AG10803 (cell line): ENCODE measurements at regions not wholly inside any gene's neighbourhood (a gene's known extent, or its start where the extent isn't known, plus 50 kb on each side); places are given as distances from the start of the nearest gene placed in this dataset.
"Not testable (repeated sequence)": the region's sequence is repeated elsewhere in the genome, so short reads cannot be mapped to it uniquely, and the experiment has no call there.

Experiments
- DNase-seq: peaks from one replicate; pipeline ENCODE4 v3.0.0; 2010; ENCODE audit warnings: low read depth
- H3K4me3 ChIP-seq: 2 replicates; pipeline ENCODE4 v1.5.1; 2011; ENCODE audit warnings: mild to moderate bottlenecking, low read length, control low read depth
- TF ChIP-seq, protein P1 (sequence below): conservative IDR thresholded peaks from 2 replicates; pipeline ENCODE4 v1.5.1; 2011; ENCODE audit warnings: mild to moderate bottlenecking, low read length, control low read depth, inconsistent platforms

DNA sequence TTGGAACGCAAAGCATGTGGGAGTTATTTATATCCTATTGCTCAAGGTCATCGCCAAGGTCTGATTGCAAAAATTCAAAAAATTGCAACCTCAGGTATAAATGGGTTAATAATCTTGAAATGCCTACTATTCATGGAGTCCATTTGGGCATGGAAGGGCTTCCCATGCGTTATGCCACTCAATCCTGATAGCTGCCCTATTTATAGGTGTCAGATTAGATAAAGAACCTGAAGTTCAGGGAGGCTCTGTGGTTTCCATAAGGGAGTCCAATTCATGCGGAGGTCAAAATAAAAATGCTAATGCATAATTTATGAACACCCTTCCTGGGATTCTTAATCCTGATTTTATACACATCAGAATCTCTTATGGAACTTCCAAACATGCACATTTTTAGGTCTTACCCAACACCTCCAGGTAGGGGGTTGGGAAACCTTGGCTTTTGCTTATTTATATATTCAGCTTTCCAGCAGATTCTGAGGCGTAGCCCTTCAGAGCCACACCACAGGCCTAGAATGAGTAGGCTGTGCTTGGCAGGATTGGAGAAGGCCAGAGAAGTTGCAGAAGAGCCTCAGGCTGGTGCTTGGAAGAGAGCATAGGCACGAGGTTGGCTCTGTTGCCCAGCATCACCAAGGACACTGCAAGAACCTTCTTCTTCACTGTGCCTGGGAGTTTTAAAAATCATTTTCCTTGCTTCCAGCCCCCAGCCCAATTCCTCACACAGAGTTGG lies 324.4 kb upstream of the CFAP20DC start:
- TF ChIP-seq, protein P1, sequence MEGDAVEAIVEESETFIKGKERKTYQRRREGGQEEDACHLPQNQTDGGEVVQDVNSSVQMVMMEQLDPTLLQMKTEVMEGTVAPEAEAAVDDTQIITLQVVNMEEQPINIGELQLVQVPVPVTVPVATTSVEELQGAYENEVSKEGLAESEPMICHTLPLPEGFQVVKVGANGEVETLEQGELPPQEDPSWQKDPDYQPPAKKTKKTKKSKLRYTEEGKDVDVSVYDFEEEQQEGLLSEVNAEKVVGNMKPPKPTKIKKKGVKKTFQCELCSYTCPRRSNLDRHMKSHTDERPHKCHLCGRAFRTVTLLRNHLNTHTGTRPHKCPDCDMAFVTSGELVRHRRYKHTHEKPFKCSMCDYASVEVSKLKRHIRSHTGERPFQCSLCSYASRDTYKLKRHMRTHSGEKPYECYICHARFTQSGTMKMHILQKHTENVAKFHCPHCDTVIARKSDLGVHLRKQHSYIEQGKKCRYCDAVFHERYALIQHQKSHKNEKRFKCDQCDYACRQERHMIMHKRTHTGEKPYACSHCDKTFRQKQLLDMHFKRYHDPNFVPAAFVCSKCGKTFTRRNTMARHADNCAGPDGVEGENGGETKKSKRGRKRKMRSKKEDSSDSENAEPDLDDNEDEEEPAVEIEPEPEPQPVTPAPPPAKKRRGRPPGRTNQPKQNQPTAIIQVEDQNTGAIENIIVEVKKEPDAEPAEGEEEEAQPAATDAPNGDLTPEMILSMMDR: no peak
- no peak for DNase-seq
- H3K4me3 ChIP-seq: no peak overlapping the region

DNA sequence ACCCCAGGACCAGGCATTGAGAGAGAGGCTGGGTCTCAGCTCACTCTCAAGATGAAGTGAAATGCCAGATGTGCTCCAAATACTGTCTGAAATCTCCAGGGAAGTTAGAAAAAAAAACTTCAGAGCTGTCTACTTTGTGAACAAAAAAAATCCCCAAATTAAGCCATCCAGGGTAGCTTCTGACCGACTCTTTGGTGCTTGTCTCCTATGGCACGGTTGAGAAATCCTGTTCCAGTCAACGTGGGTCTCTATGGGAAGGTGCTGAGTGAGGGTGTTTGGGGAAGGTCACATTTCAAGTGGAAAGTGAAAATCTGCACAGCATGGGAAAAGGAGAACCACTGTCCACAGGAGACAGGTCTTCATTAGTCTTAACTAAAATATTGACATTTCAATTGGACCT lies 322.5 kb upstream of the CFAP20DC start:
- TF ChIP-seq, protein P1: no peak
- no peak for DNase-seq
- no peak overlapping the region for H3K4me3 ChIP-seq

DNA sequence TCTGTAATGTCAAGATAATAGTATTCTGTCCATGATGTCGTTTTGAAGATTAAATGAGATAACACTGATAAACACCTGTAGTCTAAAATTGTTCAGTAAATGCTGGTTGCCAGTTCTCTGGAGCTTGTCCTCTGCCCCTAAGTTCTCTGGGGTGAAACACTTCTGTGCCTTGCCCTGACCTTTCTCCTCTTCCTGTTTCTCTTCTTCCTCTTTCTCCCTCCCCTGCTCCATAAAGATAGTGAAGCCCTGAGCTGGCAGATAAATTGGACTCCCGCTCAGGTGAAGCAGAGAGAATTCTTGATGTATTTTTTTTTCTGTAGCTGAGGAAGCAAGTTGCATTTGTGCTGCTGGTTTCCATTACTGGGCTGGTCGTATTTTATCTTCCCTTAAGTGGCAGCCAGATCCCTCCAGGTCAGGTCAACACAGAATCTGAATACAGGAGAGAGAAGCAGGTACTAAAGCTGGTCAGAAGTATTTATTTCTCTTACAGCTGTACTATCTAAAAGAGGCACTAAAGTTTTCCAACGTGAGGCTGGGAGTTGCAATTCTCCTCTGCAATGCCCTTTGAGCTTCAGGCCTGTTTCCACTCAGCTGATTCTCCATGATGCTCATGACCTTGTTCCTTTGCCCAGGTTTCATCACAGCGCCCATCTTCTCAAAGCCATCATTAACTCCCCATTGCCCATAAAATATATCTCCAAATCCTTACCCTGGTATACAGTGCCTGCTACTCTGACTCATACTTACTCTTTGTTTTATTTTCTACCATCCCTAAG lies 319.3 kb upstream of the CFAP20DC start:
- no peak for DNase-seq
- H3K4me3 ChIP-seq: no peak overlapping the region
- TF ChIP-seq, protein P1: no peak

DNA sequence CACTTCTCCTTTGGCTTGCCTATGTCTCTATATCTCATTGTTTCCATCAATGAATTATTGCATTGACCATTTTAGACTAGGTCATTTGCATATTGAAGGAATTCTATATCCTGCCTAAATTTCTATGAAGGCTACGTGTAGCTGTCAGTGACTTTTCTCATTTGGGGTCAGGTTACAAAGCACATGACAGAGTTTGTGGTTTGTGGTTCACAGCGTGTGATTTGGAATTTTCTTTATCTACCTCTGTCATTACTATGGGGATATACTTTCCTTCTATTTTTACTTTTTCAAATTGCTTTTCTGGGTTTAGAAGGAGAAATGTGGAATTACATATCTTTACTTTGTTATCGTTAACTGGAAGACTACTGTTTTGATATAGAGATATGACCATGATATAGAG lies 317.3 kb upstream of the CFAP20DC start:
- no peak overlapping the region for H3K4me3 ChIP-seq
- DNase-seq: no peak
- TF ChIP-seq, protein P1: no peak

DNA sequence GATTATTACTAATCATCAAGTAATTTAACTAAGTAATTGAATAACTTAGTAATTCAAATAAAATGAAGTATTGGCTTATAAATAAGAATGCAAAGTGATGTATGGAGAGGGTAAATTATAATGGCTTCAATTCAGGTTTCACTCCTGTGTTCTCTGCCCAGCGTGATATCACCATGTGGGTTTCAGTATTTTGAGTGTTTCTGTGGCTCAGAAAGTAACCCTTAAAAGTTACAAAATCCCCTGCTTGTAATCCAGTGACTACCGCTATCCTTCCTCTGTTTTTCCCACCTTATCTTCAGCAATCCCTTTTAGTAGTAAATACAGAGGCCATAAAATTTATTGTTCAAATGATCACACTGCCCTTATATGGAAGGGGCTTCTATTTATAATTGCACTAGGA lies 316.4 kb upstream of the CFAP20DC start:
- H3K4me3 ChIP-seq: no peak overlapping the region
- DNase-seq: no peak
- TF ChIP-seq, protein P1: no peak

DNA sequence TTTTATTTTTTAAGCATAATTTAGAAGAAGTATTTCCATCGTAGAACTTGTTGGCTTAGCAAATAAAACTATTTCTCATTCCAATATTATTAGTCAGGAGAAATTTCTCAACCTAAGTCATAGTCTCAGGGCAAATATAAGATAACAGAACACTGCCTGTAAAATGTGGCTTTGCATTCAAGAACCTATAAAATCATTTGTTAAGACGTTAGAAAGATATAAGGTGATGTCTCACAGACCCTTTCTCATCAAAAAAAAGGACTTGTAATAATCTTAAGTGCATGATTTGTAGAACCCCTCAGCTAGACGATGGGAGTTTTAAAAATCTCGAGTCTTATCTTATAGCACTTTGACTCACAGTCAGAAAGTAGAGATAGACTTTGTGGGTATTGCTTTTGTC lies 314.7 kb upstream of the CFAP20DC start:
- DNase-seq: peak; percentile 33
- H3K4me3 ChIP-seq: no peak overlapping the region
- TF ChIP-seq, protein P1: no peak

DNA sequence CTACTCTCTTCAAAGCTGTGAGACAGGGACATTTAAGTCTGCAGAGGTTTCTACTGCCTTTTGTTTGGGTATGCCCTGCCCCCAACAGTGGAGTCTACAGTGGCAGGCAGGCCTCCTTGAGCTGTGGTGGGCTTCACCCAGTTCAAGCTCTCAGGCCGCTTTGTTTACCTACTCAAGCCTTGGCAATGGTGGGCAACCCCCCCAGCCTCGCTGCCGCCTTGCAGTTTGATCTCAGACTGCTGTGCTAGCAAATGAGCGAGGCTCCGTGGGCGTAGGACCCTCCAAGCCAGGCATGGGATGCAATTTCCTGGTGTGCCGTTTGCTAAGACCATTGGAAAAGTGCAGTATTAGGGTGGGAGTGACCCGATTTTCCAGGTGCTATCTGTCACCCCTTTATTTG lies 310.5 kb upstream of the CFAP20DC start:
- not testable (repeated sequence) for H3K4me3 ChIP-seq, DNase-seq
